ENCODE measurements at regions not wholly inside any gene's neighbourhood (a gene's known extent, or its start where the extent isn't known, plus 50 kb on each side); places are given as distances from the start of the nearest gene placed in this dataset.

DNA sequence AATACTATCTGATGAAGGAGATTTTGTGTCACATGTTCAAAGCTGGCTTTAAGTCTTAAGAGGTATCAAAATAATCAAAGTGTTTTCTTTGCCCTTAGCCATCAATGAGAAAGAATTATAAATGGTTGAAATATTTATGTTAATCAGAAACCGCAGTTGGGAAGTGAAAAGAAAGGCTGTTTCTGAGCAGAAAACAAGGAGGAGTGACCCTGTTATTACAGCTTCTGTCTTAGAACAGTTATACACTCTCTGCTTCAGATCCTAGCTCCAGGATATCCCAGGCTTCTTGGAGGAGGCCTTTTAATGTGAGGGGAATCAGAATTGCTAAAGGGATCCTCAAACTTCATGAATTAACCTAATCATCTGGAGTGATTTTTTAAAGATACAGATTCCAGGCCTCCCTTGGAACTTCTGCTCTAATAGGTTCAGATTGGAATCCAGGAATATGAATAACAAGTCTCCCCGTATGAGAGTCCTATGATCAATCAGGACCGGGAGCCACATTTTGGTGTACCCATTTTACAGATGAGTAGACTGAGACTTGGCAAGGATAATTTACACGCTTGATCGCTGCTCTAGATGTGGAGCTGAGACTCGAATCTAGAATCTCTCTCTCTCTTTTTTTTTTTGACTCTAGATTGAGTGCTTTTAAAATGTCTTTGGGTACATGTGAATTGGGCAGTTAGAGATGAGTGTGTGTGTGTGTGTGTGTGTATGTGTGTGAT is 50.8 kb upstream of the JAG1 start:
- DNase-seq (ENCODE audit: low read depth) = no peak
- TF ChIP-seq, protein P1, sequence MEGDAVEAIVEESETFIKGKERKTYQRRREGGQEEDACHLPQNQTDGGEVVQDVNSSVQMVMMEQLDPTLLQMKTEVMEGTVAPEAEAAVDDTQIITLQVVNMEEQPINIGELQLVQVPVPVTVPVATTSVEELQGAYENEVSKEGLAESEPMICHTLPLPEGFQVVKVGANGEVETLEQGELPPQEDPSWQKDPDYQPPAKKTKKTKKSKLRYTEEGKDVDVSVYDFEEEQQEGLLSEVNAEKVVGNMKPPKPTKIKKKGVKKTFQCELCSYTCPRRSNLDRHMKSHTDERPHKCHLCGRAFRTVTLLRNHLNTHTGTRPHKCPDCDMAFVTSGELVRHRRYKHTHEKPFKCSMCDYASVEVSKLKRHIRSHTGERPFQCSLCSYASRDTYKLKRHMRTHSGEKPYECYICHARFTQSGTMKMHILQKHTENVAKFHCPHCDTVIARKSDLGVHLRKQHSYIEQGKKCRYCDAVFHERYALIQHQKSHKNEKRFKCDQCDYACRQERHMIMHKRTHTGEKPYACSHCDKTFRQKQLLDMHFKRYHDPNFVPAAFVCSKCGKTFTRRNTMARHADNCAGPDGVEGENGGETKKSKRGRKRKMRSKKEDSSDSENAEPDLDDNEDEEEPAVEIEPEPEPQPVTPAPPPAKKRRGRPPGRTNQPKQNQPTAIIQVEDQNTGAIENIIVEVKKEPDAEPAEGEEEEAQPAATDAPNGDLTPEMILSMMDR (IDR thresholded peaks at IDR 0.05; ENCODE audit: insufficient read depth, low read length) = no peak
- H3K4me3 ChIP-seq (ENCODE audit: low read depth, low read length) = no peak overlapping the region

DNA sequence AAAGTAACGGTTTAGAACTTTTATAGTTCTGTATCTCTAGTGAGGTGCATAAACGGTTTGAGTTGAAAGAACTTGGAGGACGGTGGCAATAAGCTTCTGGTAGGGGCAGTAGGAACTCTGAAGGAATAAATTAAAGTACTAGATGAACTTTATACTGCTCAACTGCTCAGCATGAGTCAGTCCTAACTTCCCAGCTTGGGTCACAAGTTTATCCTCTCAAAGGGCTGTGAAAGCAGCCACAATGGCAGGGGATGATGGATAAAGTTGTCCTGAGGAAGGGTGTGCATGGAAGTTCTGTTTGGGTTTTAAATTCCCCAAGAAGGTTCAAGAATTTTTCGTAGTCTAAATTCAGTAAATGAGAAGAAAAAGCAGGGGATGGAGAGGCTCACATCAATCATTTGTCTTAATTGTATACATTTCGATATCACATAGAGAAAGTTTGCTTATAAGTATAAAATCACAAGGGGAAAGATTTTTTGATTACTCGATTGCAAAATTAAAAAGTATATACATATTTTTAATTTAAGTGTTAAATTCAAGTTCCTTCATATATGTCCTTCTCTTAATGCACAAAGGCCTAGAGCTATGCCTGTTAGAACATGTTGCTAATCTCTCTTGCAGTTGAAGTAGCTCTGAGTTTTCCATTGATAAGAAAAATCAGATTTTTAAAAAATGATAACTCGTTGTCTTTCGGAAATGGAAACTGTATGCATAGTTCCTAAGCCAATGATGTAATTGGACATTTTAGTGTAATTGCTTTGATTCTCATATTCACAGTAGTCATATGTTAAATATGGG is 55.3 kb upstream of the JAG1 start:
- peak; percentile 27 for DNase-seq (ENCODE audit: low read depth)
- TF ChIP-seq, protein P1 (IDR thresholded peaks at IDR 0.05; ENCODE audit: insufficient read depth, low read length) = no peak
- no peak overlapping the region for H3K4me3 ChIP-seq (ENCODE audit: low read depth, low read length)

DNA sequence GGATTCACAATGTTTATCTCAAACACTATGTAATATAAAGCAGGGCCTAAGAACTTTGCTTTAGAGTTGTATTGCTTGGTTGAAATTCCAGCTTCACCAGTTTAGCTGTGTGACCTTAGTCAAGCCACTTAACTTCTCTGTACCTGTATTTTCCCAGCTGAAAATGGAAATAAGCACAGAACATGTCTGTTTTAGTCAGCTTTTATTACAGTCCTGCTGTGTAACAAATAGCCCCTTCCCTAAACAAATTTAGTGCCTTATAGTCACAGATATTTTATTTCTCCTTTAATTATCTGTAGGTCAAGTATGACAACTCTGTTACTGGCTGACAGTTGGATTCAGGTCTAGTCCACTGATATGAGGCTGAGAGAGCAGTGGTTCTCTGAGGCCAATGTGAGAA is 56.0 kb upstream of the JAG1 start:
- H3K4me3 ChIP-seq (ENCODE audit: low read depth, low read length) = no peak overlapping the region
- DNase-seq (ENCODE audit: low read depth) = no peak
- TF ChIP-seq, protein P1 (IDR thresholded peaks at IDR 0.05; ENCODE audit: insufficient read depth, low read length) = no peak

- TF ChIP-seq, protein P1 (IDR thresholded peaks at IDR 0.05; ENCODE audit: insufficient read depth, low read length) = no peak
These were observed 56.9 kb upstream of the JAG1 start for GRCh38 chr20:10730629-10731183.

DNA sequence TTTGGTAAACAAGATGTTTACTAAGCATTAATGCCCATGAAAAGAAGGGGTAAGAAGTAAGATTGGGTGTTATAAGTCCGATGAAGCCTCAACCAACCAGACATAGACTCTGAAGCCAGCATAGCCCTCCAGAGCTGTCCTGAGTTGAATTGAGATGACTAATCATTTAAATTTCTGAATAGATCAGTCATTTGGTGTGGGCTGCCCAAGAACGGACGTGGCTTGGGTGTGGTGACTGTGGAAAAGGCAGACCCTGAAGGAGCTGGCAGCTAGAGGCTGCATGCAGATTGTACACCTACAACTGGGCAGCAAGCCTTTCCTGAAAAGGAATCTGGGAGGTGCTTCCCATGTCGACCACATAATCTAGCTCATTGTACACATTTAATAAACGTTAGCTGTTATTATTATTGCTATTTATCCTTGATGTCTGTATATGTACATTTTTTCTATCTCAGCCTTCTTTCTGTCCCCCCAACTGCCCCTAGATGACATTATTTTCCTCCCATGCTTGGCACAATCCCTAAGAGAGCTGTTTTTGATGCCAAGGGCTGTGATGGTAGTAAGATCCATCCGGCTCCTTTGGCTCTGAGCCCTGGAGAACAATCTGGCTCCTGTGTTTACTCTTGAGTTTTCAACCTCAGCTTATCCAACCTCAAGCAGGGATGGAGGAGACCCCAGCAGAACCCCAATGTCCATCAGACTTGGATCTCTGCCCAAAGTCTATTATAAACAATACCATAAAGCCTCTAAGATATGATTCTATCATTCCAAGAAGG is 57.6 kb upstream of the JAG1 start:
- DNase-seq (ENCODE audit: low read depth) = peak; percentile 80
- TF ChIP-seq, protein P1 (IDR thresholded peaks at IDR 0.05; ENCODE audit: insufficient read depth, low read length) = no peak

More at GRCh38 chr20:10730629-10731183, 56.9 kb upstream of the JAG1 start:
- DNase-seq (ENCODE audit: low read depth) = no peak
- no peak overlapping the region for H3K4me3 ChIP-seq (ENCODE audit: low read depth, low read length)

GRCh38 chr20:10733122-10733521 is 59.3 kb upstream of the JAG1 start:
- TF ChIP-seq, protein P1 (IDR thresholded peaks at IDR 0.05; ENCODE audit: insufficient read depth, low read length) = no peak
- no peak overlapping the region for H3K4me3 ChIP-seq (ENCODE audit: low read depth, low read length)
- peak; percentile 32 for DNase-seq (ENCODE audit: low read depth)

More for the DNA sequence above, 57.6 kb upstream of the JAG1 start:
- no peak overlapping the region for H3K4me3 ChIP-seq (ENCODE audit: low read depth, low read length)

All from fibroblast of the aortic adventitia (primary cell).